HPDE6-E6E7 (cell line): ENCODE measurements at regions not wholly inside any gene's neighbourhood (a gene's known extent, or its start where the extent isn't known, plus 50 kb on each side); places are given as distances from the start of the nearest gene placed in this dataset.
"Not testable (repeated sequence)": the region's sequence is repeated elsewhere in the genome, so short reads cannot be mapped to it uniquely, and the experiment has no call there.

Source experiments
- DNase-seq: peaks from one replicate; pipeline ENCODE4 v3.0.0; 2011; ENCODE audit warnings: missing footprints; ENCODE audit errors: extremely low spot score

DNA sequence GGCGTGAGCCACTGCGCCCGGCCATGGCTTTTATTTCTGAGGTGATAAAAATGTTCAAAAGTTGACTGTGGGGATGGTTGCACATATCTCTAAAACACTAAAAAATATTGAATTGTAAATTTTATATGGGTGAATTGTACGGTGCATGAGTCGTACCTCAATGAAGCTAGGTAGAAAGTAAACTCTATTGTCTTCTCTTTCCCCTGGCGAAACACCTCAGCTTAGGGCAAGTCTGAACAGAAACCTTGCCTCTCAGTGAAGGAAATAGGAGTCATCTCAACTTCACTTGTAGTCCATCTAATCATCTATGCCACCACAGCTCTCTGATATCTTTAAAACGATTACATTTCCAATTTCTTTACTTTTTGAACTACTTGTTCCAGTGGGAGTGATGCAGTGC is 309.6 kb downstream of the SPATA31A1 start:
- not testable (repeated sequence) for DNase-seq

GRCh38 chr9:39674437-39675210 is 319.2 kb downstream of the SPATA31A1 start:
- not testable (repeated sequence) for DNase-seq

DNA sequence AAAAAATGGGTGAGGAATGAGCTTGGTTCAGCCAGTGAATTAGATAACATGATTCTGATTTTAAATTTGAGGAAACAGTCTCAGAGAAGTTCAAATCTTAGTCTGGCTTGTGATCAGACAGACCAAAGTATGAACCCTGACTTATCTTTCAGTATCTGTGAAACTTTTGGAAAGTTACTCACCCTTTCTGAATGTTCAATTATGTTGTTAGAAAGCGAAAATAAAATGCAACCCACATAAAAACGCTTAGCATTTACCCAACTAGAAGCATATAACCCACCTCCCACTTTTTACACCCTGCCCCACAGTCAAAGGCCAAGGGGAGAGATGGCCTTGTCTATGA is 319.7 kb downstream of the SPATA31A1 start:
- DNase-seq = not testable (repeated sequence)

GRCh38 chr9:39678534-39679263 is 323.2 kb downstream of the SPATA31A1 start:
- DNase-seq = not testable (repeated sequence)

- not testable (repeated sequence) for DNase-seq
Measured at GRCh38 chr9:39680694-39681401, 325.4 kb downstream of the SPATA31A1 start.

DNA sequence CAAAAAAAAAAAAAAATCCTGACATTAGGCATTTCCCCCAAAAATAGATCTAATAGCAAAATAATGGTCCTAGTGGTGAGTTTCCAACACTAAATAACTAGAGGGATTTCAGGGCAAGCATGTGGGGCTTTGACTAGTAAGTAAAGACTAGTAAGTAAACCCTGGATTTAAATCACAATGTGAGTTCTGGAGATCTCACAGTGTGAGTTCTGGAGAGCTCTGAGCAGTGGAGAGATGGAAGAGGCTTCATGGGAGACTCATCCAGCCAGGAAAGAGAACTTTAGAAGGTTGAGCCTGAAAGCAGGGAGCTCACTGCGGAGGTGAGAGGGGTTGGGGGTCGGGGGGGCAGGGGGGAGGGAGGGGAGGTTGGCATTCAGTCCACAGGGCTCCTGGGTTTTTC is 373.4 kb downstream of the SPATA31A1 start:
- DNase-seq = not testable (repeated sequence)

GRCh38 chr9:39744898-39745297 is 389.4 kb downstream of the SPATA31A1 start:
- DNase-seq = not testable (repeated sequence)

DNA sequence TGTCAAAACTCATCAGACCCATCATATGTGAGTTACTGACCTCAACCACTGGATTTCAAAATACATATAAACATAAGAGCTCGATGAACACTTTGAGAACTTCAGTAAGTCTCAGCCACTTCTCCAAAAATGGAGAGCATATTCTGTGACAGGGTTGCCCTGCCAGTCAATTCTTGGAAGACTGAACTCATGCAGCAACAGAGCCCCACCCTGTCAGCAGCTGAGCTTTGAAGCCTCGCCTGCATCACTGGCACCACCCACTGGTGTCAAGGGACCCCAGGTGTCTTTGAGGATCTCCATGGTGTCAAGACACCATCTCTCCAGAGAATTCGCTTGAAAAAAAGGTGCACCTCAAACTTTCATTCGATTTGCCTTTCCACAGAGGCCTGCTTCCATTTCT is 420.1 kb downstream of the SPATA31A1 start:
- not testable (repeated sequence) for DNase-seq

GRCh38 chr9:39791356-39791755 is 435.9 kb downstream of the SPATA31A1 start:
- not testable (repeated sequence) for DNase-seq

GRCh38 chr9:39797935-39798334 is 442.5 kb downstream of the SPATA31A1 start:
- not testable (repeated sequence) for DNase-seq

DNA sequence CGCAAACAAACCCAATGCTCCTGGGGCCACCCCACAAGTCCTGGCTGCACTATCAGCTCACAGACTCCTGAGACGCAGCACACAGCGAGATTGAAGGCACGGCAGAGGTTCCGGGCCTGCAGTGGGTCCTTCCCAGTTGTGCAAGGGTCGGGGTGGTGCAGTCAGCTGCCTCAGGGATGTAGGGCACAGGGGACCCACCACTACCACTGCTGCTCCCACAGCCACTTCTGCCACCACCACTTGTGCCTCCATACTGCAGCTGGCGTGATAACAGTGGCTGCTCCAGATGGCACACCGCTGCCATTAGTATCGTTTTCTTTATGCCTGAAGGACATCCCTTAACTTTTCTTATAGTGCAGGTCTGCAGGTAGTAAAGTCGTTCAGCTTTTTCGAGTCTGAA is 443.8 kb downstream of the SPATA31A1 start:
- not testable (repeated sequence) for DNase-seq

DNA sequence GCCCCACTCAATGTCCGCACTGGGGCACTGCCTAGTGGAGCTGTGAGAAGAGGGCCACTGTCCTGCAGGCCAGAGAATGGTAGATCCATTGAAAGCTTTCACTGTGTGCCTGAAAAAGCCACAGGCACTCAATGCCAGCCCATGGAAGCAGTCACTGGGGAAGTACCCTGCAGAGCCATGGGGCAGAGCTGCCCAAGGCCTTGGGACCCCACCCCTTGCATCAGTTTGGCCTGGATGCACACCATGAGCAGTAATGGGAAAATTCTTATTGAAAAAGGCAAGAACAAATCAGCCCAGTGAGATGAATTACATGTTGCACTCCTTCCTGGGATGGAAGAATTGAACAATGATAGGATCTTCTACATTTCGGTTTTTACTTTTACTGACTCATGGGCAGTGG is 447.1 kb downstream of the SPATA31A1 start:
- DNase-seq = not testable (repeated sequence)

GRCh38 chr9:39809401-39810226 is 454.1 kb downstream of the SPATA31A1 start:
- DNase-seq = not testable (repeated sequence)

- not testable (repeated sequence) for DNase-seq
Measured at GRCh38 chr9:39810401-39810800, 454.9 kb downstream of the SPATA31A1 start.

DNA sequence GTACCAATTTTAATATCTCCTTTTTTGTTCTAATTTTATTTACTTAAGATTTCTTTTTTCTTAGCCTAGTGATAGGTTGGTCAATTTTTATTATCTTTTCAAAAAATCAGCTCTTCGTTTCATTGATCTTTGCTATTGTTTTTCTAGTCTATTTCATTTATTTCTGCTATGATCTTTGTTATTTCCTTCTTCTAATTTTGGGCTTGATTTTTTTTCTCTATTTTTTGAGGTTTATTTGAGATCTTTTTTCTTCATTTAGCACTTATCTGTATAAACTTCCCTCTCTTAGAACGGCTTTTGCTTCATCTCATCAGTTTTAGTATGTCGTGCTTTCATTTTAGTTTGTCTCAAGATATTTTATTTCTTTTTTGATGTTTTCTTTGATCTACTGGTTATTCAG is 456.1 kb downstream of the SPATA31A1 start:
- DNase-seq = not testable (repeated sequence)

- DNase-seq = not testable (repeated sequence)
Measured at GRCh38 chr9:39828457-39828856, 473.0 kb downstream of the SPATA31A1 start.
